Natural killer cell (primary cell): ENCODE measurements at regions not wholly inside any gene's neighbourhood (a gene's known extent, or its start where the extent isn't known, plus 50 kb on each side); places are given as distances from the start of the nearest gene placed in this dataset.

Experiments used
- ATAC-seq, 3 donors: fragments of 150-1000 bp in 2 of 3; fragments of 200-7000 bp in 1 of 3; cut with Tn5 transposase; 1 replicate in 1 of 3; 2 replicates in 2 of 3; pipeline ENCODE4 v1.10.0; 2021; ENCODE audit warnings: mild to moderate bottlenecking in 2 of 3, moderate library complexity in 2 of 3
- DNase-seq, 2 donors: peaks; one replicate each; pipeline versions ENCODE4 v3.0.0 to v3.0.0-alpha.2; 2013 to 2021; ENCODE audit warnings: mixed read lengths in 1 of 2
- H3K27ac ChIP-seq: one replicate; pipeline ENCODE4 v1.5.1; 2013; ENCODE audit warnings: mild to moderate bottlenecking, low read length
- H3K27me3 ChIP-seq: one replicate; pipeline ENCODE4 v1.6.1; 2013; ENCODE audit warnings: low read length; ENCODE audit not compliant: control insufficient read depth, insufficient read depth
- H3K36me3 ChIP-seq: one replicate; pipeline ENCODE4 v1.6.1; 2013; ENCODE audit warnings: low read length; ENCODE audit not compliant: control insufficient read depth, insufficient read depth
- H3K4me1 ChIP-seq: one replicate; pipeline ENCODE4 v1.6.1; 2013; ENCODE audit warnings: low read length; ENCODE audit not compliant: control insufficient read depth, insufficient read depth
- H3K4me3 ChIP-seq: one replicate; pipeline ENCODE4 v1.5.1; 2013; ENCODE audit warnings: low read length
- H3K9me3 ChIP-seq: one replicate; pipeline ENCODE4 v1.6.1; 2013; ENCODE audit warnings: low read length; ENCODE audit not compliant: control insufficient read depth, insufficient read depth
- H3K27ac Mint-ChIP-seq, 2 donors: one replicate each; pipeline ENCODE4 v1.8.0; 2022; ENCODE audit warnings: mild to moderate bottlenecking in 2 of 2, mixed read lengths in 2 of 2, moderate library complexity in 1 of 2
- H3K27me3 Mint-ChIP-seq, 2 donors: one replicate each; pipeline ENCODE4 v1.8.0; 2022; ENCODE audit warnings: low read depth in 2 of 2, mixed read lengths in 2 of 2
- H3K36me3 Mint-ChIP-seq: one replicate; pipeline ENCODE4 v1.8.0; 2022; ENCODE audit warnings: mixed read lengths
- H3K4me1 Mint-ChIP-seq, 2 donors: one replicate each; pipeline ENCODE4 v1.8.0; 2022; ENCODE audit warnings: mixed read lengths in 2 of 2
- H3K4me3 Mint-ChIP-seq: one replicate; pipeline ENCODE4 v1.8.0; 2022; ENCODE audit warnings: mild to moderate bottlenecking, moderate library complexity, mixed read lengths
- H3K9me3 Mint-ChIP-seq, 2 donors: one replicate each; pipeline ENCODE4 v1.8.0; 2022; ENCODE audit warnings: mixed read lengths in 2 of 2
- WGBS: methylation state at CpG from one replicate; pipeline ENCODE4 v1.1.7; 2013; ENCODE audit warnings: missing lambda C conversion rate; ENCODE audit not compliant: insufficient coverage; 5-methylcytosine and 5-hydroxymethylcytosine counted together
- intact Hi-C: fragments of 100-400 bp; cut with micrococcal nuclease; formaldehyde crosslinking; loops from one replicate; pipeline ENCODE4 v1.14.2; 2022
- TF ChIP-seq, protein P1 (sequence below): fragments of 200-600 bp; IDR thresholded peaks from one replicate; pipeline ENCODE4 v1.8.0; 2022; ENCODE audit warnings: antibody characterized with exemption

DNA sequence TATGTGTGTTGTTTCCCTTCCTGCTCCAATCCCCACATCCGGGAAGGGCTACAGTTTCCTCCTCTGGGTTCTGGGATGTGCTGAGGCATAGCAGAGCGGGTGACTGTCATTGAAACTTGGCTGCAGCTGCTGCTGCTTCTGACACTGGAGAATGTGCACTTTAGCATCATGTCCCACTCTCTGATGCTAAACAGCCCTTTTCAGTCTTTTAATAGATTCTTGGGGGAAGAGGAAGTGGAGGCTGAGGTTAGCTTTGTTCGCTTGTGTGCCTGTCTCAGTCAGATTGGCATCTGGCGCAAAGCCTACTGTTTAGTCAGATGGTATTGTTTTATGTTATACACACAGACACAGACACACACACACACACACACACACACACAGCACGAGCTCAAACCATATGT lies 136.5 kb upstream of the RND3 start:
- no peaks in the 10 kb centered on the region for H3K36me3 Mint-ChIP-seq
- TF ChIP-seq, protein P1, sequence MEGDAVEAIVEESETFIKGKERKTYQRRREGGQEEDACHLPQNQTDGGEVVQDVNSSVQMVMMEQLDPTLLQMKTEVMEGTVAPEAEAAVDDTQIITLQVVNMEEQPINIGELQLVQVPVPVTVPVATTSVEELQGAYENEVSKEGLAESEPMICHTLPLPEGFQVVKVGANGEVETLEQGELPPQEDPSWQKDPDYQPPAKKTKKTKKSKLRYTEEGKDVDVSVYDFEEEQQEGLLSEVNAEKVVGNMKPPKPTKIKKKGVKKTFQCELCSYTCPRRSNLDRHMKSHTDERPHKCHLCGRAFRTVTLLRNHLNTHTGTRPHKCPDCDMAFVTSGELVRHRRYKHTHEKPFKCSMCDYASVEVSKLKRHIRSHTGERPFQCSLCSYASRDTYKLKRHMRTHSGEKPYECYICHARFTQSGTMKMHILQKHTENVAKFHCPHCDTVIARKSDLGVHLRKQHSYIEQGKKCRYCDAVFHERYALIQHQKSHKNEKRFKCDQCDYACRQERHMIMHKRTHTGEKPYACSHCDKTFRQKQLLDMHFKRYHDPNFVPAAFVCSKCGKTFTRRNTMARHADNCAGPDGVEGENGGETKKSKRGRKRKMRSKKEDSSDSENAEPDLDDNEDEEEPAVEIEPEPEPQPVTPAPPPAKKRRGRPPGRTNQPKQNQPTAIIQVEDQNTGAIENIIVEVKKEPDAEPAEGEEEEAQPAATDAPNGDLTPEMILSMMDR: no peak
- H3K4me1 ChIP-seq: no peaks in the 10 kb centered on the region
- ATAC-seq (no peak), DNase-seq (no peak)
- H3K4me3 ChIP-seq: no peak overlapping the region
- no peak overlapping the region for H3K27ac ChIP-seq
- 3% methylated on average over 4 of the region's 5 CpGs for WGBS
- H3K27me3 ChIP-seq: no peaks in the 10 kb centered on the region
- peaks cover 0 to 4% of the 10 kb centered on the region in 2 donors for H3K9me3 Mint-ChIP-seq
- H3K4me3 Mint-ChIP-seq: no peak overlapping the region
- no peaks in the 10 kb centered on the region for H3K9me3 ChIP-seq
- H3K36me3 ChIP-seq: no peaks in the 10 kb centered on the region
- H3K4me1 Mint-ChIP-seq: no peaks in the 10 kb centered on the region
- intact Hi-C loops: no loop called here
- no peaks in the 10 kb centered on the region for H3K27me3 Mint-ChIP-seq
- no peak overlapping the region for H3K27ac Mint-ChIP-seq

DNA sequence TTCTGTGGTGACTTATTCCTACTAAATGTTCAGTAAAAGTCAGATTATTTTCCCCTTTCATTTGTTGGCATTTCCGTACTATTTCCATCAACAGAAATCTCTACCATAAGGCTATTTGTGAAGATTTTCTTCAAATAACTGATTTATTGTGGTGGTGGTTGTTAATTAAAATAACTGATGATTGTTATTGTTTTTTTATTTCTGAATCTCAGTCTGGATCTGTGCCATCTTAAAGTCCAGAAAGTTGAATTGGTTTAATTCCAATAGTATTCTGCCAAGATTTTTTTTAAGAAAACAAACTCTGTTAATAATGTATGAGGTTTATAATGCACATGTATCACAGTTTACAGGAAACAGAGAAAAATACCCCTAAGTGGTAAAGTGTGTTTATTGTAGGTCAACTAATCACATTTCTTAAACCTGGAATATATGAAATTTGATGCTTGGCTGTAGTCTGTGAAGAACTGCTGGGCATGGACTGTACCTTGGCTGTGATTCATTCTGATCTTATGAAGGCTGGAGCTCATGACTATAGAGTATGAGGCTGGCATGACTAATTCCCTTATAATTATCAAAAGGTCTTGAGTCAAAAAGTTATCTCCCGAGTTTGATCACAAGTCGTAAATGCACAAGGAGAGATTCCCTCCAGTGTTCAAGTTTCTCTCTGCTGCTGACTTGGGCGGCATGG lies 134.2 kb upstream of the RND3 start:
- DNase-seq (no peak), ATAC-seq (no peak)
- H3K27me3 ChIP-seq: no peaks in the 10 kb centered on the region
- Mint-ChIP-seq H3K27ac (no peak overlapping the region), H3K4me1 (no peaks in the 10 kb centered on the region), H3K36me3 (no peaks in the 10 kb centered on the region), H3K27me3 (no peaks in the 10 kb centered on the region), H3K4me3 (no peak overlapping the region), H3K9me3 (peaks cover 0 to 9% of the 10 kb centered on the region in 2 donors)
- H3K4me1 ChIP-seq: no peaks in the 10 kb centered on the region
- no peak overlapping the region for H3K4me3 ChIP-seq
- WGBS: 77% methylated on average over 3 of the region's 4 CpGs
- no peaks in the 10 kb centered on the region for H3K36me3 ChIP-seq
- H3K9me3 ChIP-seq: no peaks in the 10 kb centered on the region
- intact Hi-C loops: no loop called here
- TF ChIP-seq, protein P1: no peak
- no peak overlapping the region for H3K27ac ChIP-seq

- H3K36me3 ChIP-seq: no peaks in the 10 kb centered on the region
- Mint-ChIP-seq H3K9me3 (peaks cover 0 to 8% of the 10 kb centered on the region in 2 donors), H3K4me1 (no peaks in the 10 kb centered on the region), H3K4me3 (no peak overlapping the region), H3K27ac (no peak overlapping the region), H3K36me3 (no peaks in the 10 kb centered on the region), H3K27me3 (no peaks in the 10 kb centered on the region)
- TF ChIP-seq, protein P1: no peak
- no peaks in the 10 kb centered on the region for H3K9me3 ChIP-seq
- H3K4me3 ChIP-seq: no peak overlapping the region
- WGBS: 87% methylated on average over 6 of the region's 6 CpGs
- no peaks in the 10 kb centered on the region for H3K27me3 ChIP-seq
- DNase-seq: no peak
- intact Hi-C loops: no loop called here
- ATAC-seq: no peak
- no peaks in the 10 kb centered on the region for H3K4me1 ChIP-seq
- no peak overlapping the region for H3K27ac ChIP-seq
Observed at GRCh38 chr2:150620855-150621254, 133.4 kb upstream of the RND3 start.

- intact Hi-C loops: no loop called here
- peaks cover 0 to 8% of the 10 kb centered on the region in 2 donors for H3K9me3 Mint-ChIP-seq
- Histone ChIP-seq H3K27me3 (no peaks in the 10 kb centered on the region), H3K36me3 (no peaks in the 10 kb centered on the region), H3K9me3 (no peaks in the 10 kb centered on the region), H3K4me3 (no peak overlapping the region), H3K4me1 (no peaks in the 10 kb centered on the region), H3K27ac (no peak overlapping the region)
- H3K4me1 Mint-ChIP-seq: no peaks in the 10 kb centered on the region
- DNase-seq (no peak), ATAC-seq (no peak)
- H3K27me3 Mint-ChIP-seq: no peaks in the 10 kb centered on the region
- H3K36me3 Mint-ChIP-seq: no peaks in the 10 kb centered on the region
- no peak overlapping the region for H3K4me3 Mint-ChIP-seq
- H3K27ac Mint-ChIP-seq: no peak overlapping the region
- TF ChIP-seq, protein P1: no peak
Observed at GRCh38 chr2:150620416-150620815, 132.9 kb upstream of the RND3 start.
